H9 (cell line): ENCODE measurements at regions not wholly inside any gene's neighbourhood (a gene's known extent, or its start where the extent isn't known, plus 50 kb on each side); places are given as distances from the start of the nearest gene placed in this dataset.
A peak's percentile ranks its signal among the peaks of the same experiment; 100 is the strongest.

Source experiments
- DNase-seq: peaks from one replicate; pipeline ENCODE4 v3.0.0-alpha.2; 2017
- H2AFZ ChIP-seq: one replicate; pipeline ENCODE4 v1.6.1; 2013; ENCODE audit warnings: mild to moderate bottlenecking, low read length, control low read depth, moderate library complexity
- H2AK5ac ChIP-seq: 2 replicates; pipeline ENCODE4 v1.6.1; 2013; ENCODE audit warnings: low read length, control low read depth, mixed read lengths; ENCODE audit not compliant: insufficient read length
- H2BK120ac ChIP-seq: one replicate; pipeline ENCODE4 v1.6.1; 2013; ENCODE audit warnings: low read depth, mild to moderate bottlenecking, low read length, control low read depth, inconsistent platforms; ENCODE audit not compliant: poor library complexity, severe bottlenecking
- H2BK12ac ChIP-seq: 2 replicates; pipeline ENCODE4 v1.6.1; 2013; ENCODE audit warnings: low read length, control low read depth, mixed read lengths, low read depth; ENCODE audit not compliant: insufficient read length
- H2BK15ac ChIP-seq: 2 replicates; pipeline ENCODE4 v1.6.1; 2013; ENCODE audit warnings: low read depth, low read length, control low read depth
- H2BK20ac ChIP-seq: one replicate; pipeline ENCODE4 v1.6.1; 2013; ENCODE audit warnings: low read depth, mild to moderate bottlenecking, low read length, control low read depth, inconsistent platforms; ENCODE audit not compliant: poor library complexity, severe bottlenecking
- H2BK5ac ChIP-seq: 2 replicates; pipeline ENCODE4 v1.6.1; 2013; ENCODE audit warnings: low read length, control low read depth, mixed read lengths; ENCODE audit not compliant: insufficient read length
- H3K14ac ChIP-seq: 2 replicates; pipeline ENCODE4 v1.6.1; 2013; ENCODE audit warnings: low read length, control low read depth; ENCODE audit not compliant: insufficient read depth
- H3K18ac ChIP-seq: 2 replicates; pipeline ENCODE4 v1.6.1; 2013; ENCODE audit warnings: low read depth, mild to moderate bottlenecking, mixed read lengths, low read length, control low read depth; ENCODE audit not compliant: insufficient read length
- H3K23ac ChIP-seq: 2 replicates; pipeline ENCODE4 v1.6.1; 2013; ENCODE audit warnings: low read length, control low read depth, mixed read lengths, low read depth; ENCODE audit not compliant: insufficient read length
- H3K23me2 ChIP-seq: 2 replicates; pipeline ENCODE4 v1.6.1; 2013; ENCODE audit warnings: low read depth, mild to moderate bottlenecking, mixed read lengths, low read length, control low read depth; ENCODE audit not compliant: insufficient read length, poor library complexity, severe bottlenecking
- H3K27ac ChIP-seq: 2 replicates; pipeline ENCODE4 v1.5.1; 2013; ENCODE audit warnings: low read length, control low read depth, mixed read lengths, low read depth; ENCODE audit not compliant: insufficient read length
- H3K27me3 ChIP-seq: 2 replicates; pipeline ENCODE4 v1.6.1; 2013; ENCODE audit warnings: low read length, control low read depth, inconsistent platforms; ENCODE audit not compliant: insufficient read depth
- H3K4ac ChIP-seq: 2 replicates; pipeline ENCODE4 v1.6.1; 2013; ENCODE audit warnings: low read depth, mild to moderate bottlenecking, control low read depth, inconsistent platforms, low read length, moderate library complexity
- H3K4me1 ChIP-seq: 2 replicates; pipeline ENCODE4 v1.6.1; 2013; ENCODE audit warnings: low read length, control low read depth, inconsistent platforms; ENCODE audit not compliant: insufficient read depth
- H3K4me2 ChIP-seq: 2 replicates; pipeline ENCODE4 v1.6.1; 2013; ENCODE audit warnings: low read length, control low read depth, mixed read lengths; ENCODE audit not compliant: insufficient read length, insufficient read depth
- H3K56ac ChIP-seq: 2 replicates; pipeline ENCODE4 v1.6.1; 2013; ENCODE audit warnings: low read depth, mild to moderate bottlenecking, mixed read lengths, low read length, control low read depth; ENCODE audit not compliant: insufficient read length
- H3K79me1 ChIP-seq: 2 replicates; pipeline ENCODE4 v1.6.1; 2013; ENCODE audit warnings: low read depth, mild to moderate bottlenecking, moderate library complexity, low read length, control low read depth, inconsistent platforms; ENCODE audit not compliant: insufficient read depth, poor library complexity, severe bottlenecking
- H3K79me2 ChIP-seq: 2 replicates; pipeline ENCODE4 v1.6.1; 2013; ENCODE audit warnings: low read length, control low read depth, inconsistent platforms; ENCODE audit not compliant: insufficient read depth
- H3K9ac ChIP-seq: 2 replicates; pipeline ENCODE4 v1.6.1; 2013; ENCODE audit warnings: low read length, control low read depth, mixed read lengths; ENCODE audit not compliant: insufficient read length; ENCODE audit errors: extremely low read depth
- H3K9me3 ChIP-seq: one replicate; pipeline ENCODE4 v1.6.1; 2013; ENCODE audit warnings: low read depth, low read length, inconsistent platforms; ENCODE audit not compliant: control insufficient read depth
- H3T11ph ChIP-seq: one replicate; pipeline ENCODE4 v1.6.1; 2013; ENCODE audit warnings: mild to moderate bottlenecking, low read length, control low read depth, inconsistent platforms
- H4K20me1 ChIP-seq: one replicate; pipeline ENCODE4 v1.6.1; 2013; ENCODE audit not compliant: control insufficient read depth, insufficient read length, insufficient read depth
- H4K5ac ChIP-seq: 2 replicates; pipeline ENCODE4 v1.6.1; 2013; ENCODE audit warnings: low read depth, mild to moderate bottlenecking, mixed read lengths, low read length, control low read depth; ENCODE audit not compliant: insufficient read length
- H4K8ac ChIP-seq: replicated peaks from 2 replicates; pipeline ENCODE4 v1.6.1; 2013; ENCODE audit warnings: low read length, control low read depth, mixed read lengths, low read depth; ENCODE audit not compliant: insufficient read length
- H4K91ac ChIP-seq: 2 replicates; pipeline ENCODE4 v1.6.1; 2013; ENCODE audit warnings: low read depth, mild to moderate bottlenecking, moderate library complexity, mixed read lengths, low read length, control low read depth; ENCODE audit not compliant: insufficient read length
- H3K27ac Mint-ChIP-seq, 3 experiments: 2 replicates in 2 of 3; 3 replicates in 1 of 3; pipeline ENCODE4 v1.8.0; 2020 to 2021; ENCODE audit warnings: mixed read lengths in 3 of 3, mild to moderate bottlenecking in 1 of 3, moderate library complexity in 1 of 3
- H3K27me3 Mint-ChIP-seq: 2 replicates; pipeline ENCODE4 v1.8.0; 2021; ENCODE audit warnings: low read depth, mild to moderate bottlenecking, moderate library complexity, mixed read lengths
- H3K36me3 Mint-ChIP-seq, 3 experiments: 2 replicates in 2 of 3; 3 replicates in 1 of 3; pipeline ENCODE4 v1.8.0; 2020 to 2021; ENCODE audit warnings: low read depth in 3 of 3, mixed read lengths in 3 of 3; ENCODE audit not compliant: insufficient read depth in 1 of 3
- H3K4me1 Mint-ChIP-seq, 2 experiments: 2 replicates each; pipeline ENCODE4 v1.8.0; 2020; ENCODE audit warnings: mixed read lengths in 2 of 2
- H3K4me3 Mint-ChIP-seq, 2 experiments: 2 replicates in 1 of 2; 3 replicates in 1 of 2; pipeline ENCODE4 v1.8.0; 2020 to 2021; ENCODE audit warnings: mild to moderate bottlenecking in 2 of 2, mixed read lengths in 2 of 2, moderate library complexity in 1 of 2
- H3K9me3 Mint-ChIP-seq, 2 experiments: 2 replicates in 1 of 2; 3 replicates in 1 of 2; pipeline ENCODE4 v1.8.0; 2020; ENCODE audit warnings: mild to moderate bottlenecking in 2 of 2, mixed read lengths in 2 of 2, moderate library complexity in 1 of 2
- WGBS: extraction: QIAGEN DNeasy Blood & Tissue Kit; methylation state at CpG from one replicate; pipeline ENCODE4 v1.1.7; 2013; ENCODE audit warnings: missing lambda C conversion rate, low lambda C conversion rate, mixed read lengths; ENCODE audit not compliant: insufficient read length; ENCODE audit errors: extremely low coverage; 5-methylcytosine and 5-hydroxymethylcytosine counted together
- TF ChIP-seq, protein P1 (sequence below): fragments of 200-600 bp; sonication (generic); conservative IDR thresholded peaks from 3 replicates; pipeline ENCODE4 v1.8.0; 2021; ENCODE audit warnings: antibody characterized with exemption, mild to moderate bottlenecking

DNA sequence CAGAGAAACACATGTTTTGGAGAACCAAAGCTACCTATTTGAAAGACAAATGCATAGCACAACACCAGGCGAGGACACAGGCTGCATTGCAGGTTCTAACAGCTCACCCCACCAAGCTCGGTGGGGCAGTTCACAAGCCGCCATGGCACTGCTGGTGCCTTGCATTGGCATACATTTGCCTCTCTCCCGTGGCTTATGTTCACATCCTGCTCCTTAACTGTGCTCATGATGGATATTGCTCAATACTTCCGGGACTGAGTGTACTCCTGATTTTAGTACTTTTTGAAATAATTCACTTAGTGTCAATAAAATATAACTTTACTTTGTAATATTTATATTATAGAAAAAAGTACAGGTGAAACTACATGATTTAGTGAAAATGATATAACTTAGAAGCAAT, 1187.4 kb upstream of the NCAM2 start:
- H3K27ac Mint-ChIP-seq = no peak overlapping the region

More for the DNA sequence above, 1187.4 kb upstream of the NCAM2 start:
- Mint-ChIP-seq H3K36me3 (no peaks in the 10 kb centered on the region; a peak in 1 of 7 replicates), H3K4me1 (no peaks in the 10 kb centered on the region), H3K4me3 (no peak overlapping the region), H3K9me3 (no peaks in the 10 kb centered on the region; a peak in 2 of 5 replicates), H3K27me3 (no peaks in the 10 kb centered on the region)
- Histone ChIP-seq H3K9me3 (no peaks in the 10 kb centered on the region), H4K20me1 (no peaks in the 10 kb centered on the region), H2BK5ac (no peak overlapping the region), H4K5ac (no peak overlapping the region), H3T11ph (no peak overlapping the region), H3K18ac (no peak overlapping the region), H3K79me1 (no peaks in the 10 kb centered on the region), H2BK15ac (no peak overlapping the region), H3K23ac (no peak overlapping the region), H4K91ac (no peak overlapping the region), H2BK20ac (no peak overlapping the region), H3K4me1 (no peaks in the 10 kb centered on the region), H3K27ac (no peak overlapping the region), H3K4me2 (no peak overlapping the region), H2BK12ac (no peak overlapping the region), H3K79me2 (no peaks in the 10 kb centered on the region), H4K8ac (no peak overlapping the region), H3K9ac (no peak overlapping the region), H3K56ac (no peak overlapping the region), H2AFZ (no peak overlapping the region), H2BK120ac (no peak overlapping the region), H3K4ac (no peak overlapping the region), H3K14ac (no peak overlapping the region), H3K27me3 (no peaks in the 10 kb centered on the region), H2AK5ac (no peak overlapping the region), H3K23me2 (no peaks in the 10 kb centered on the region)
- WGBS = no CpG with 5 or more reads among the region's 5 CpGs
- peak; percentile 29 for DNase-seq
- TF ChIP-seq, protein P1, sequence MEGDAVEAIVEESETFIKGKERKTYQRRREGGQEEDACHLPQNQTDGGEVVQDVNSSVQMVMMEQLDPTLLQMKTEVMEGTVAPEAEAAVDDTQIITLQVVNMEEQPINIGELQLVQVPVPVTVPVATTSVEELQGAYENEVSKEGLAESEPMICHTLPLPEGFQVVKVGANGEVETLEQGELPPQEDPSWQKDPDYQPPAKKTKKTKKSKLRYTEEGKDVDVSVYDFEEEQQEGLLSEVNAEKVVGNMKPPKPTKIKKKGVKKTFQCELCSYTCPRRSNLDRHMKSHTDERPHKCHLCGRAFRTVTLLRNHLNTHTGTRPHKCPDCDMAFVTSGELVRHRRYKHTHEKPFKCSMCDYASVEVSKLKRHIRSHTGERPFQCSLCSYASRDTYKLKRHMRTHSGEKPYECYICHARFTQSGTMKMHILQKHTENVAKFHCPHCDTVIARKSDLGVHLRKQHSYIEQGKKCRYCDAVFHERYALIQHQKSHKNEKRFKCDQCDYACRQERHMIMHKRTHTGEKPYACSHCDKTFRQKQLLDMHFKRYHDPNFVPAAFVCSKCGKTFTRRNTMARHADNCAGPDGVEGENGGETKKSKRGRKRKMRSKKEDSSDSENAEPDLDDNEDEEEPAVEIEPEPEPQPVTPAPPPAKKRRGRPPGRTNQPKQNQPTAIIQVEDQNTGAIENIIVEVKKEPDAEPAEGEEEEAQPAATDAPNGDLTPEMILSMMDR = no peak
